ENCODE measurements at regions not wholly inside any gene's neighbourhood (a gene's known extent, or its start where the extent isn't known, plus 50 kb on each side); places are given as distances from the start of the nearest gene placed in this dataset.

DNA sequence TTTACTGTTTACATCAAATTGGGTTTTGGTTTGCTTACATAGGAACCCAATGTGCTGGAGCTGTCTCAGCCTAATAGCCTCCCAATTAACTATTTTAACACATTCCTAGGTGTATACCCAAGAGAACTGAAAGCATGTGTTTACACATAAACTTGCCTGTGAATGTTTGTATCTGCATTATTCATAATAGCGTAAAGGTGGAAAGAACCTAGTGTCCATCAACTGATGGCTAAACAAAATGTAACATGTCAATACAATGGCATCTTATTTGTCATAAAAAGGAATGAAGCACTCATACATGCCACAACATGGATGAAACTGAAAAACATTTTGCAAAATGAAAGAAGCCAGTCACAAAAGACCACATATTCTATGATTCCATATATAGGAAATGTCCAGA, 160.6 kb upstream of the EEPD1 start:
- ATAC-seq (no peak), DNase-seq (no peak)
- intact Hi-C loops (cut with DNase I, micrococcal nuclease): no loop called here

DNA sequence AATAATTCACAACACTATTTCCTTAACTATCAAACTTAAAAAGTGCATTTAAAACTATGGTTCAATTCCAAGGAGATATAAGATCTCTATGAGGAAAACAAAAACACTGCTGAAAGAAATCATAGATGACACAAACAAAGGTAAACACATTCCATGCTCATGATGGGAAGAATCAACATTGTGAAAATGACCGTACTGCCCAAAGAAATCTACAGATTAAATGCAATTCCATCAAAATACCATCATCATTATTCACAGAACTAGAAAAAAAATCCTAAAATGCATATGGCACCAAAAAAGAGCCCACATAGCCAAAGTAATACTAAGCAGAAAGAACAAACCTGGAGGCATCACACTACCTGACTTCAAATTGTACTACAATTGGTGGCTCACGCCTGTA, 159.9 kb upstream of the EEPD1 start:
- no peak for ATAC-seq
- intact Hi-C loops (cut with DNase I, micrococcal nuclease): no loop called here
- DNase-seq: no peak

DNA sequence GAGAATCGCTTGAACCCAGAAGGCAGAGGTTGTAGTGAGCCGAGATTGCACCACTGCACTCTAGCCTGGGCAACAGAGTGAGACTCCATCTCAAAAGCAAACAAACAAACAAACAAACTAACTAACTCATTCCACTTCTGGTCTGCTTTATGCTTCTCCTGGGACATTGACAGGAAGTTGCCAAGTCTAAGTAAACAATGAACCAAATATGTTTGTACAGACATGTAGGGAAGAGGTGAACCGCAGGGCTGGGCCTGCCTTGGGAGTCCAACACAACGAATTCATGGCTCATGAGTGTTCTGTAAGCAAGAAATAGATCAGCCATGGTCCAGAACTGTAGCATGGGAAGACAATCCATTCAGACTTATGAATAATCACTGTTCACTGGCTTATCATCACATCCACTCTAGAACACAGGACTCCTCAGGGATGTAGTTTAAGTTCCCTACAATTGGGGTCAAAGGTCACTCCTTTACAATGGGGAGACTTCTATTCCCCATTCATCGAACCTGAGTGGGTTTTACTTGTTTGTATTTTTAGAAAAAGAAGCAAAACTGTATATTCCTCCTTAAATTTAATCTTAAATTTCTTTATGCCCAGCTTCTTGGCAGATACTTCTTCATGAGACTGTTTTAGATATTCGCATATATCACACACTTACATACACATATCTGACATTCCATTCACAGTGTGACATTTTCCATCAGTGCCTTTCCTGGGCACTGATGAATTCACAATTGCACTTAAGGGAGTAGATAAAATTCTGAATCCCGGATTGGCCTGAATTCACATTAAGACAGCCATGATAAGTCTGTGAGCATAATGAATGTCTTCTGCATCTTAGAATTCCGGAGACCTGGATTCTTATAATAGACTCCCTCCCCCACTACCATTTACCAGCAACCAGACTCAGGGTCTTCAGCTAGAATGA, 159.1 kb upstream of the EEPD1 start:
- intact Hi-C loops (cut with DNase I, micrococcal nuclease): no loop called here
- ATAC-seq: peak; percentile 92
- peak in 1 of 2 donors; percentile 43 for DNase-seq

DNA sequence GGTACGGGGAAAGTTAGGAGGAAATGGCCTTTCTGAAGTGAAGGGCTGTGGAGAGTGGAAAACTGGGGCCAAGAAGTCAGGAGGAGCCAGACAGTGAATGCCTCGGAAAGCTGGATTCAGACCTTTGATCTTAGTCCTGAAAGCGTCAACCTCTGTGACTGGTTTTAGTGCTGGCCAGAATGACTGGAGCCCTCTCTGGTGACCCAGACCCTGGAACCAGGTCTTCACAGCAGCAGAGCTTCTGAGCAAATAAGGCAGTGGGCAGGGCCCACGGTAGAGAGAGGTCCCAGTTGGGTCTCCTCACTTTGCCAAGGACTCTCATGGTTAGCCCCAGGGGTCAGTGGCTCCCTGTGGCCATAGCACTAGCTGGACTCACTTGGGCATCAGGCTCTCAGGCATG, 157.7 kb upstream of the EEPD1 start:
- intact Hi-C loops (cut with DNase I, micrococcal nuclease): no loop called here
- ATAC-seq (no peak), DNase-seq (no peak)

DNA sequence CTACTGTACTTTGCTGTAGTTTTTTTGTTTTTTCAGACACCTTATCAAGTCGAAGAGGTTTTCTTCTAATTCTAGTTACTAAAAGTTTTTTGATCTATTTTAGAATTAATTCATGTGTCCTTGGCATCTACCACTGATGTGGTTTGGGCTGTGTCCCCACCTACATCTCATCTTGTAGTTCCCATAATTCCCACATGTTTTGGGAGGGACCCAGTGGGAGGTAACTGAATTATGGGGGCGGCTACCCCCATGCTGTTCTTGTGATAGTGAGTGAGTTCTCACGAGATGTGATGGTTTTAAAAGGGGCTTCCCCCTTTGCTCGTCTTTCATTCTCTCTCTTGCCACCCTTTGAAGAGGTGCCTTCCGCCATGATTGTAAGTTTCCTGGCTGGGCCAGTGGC, 154.6 kb upstream of the EEPD1 start:
- no peak for ATAC-seq
- intact Hi-C loops (cut with DNase I, micrococcal nuclease): no loop called here
- DNase-seq: no peak

DNA sequence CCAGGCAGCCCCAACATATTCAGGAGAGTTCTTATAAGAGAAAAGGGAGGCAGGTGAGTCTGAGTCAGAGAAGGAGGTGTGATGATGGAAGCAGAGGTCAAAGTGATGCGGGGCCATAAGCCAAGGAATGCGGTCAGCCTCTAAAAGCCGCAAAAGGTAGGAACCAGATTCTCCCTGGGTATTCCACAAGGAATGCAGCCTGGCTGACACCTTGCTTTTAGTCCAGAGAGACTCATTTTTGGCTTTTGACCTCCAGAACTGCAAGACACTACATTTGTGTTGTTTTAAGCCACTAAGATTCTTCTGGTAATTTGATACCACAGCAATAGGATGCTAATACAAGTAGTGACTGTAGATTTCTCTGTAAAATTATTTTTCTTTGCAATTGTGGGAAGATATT, 151.5 kb upstream of the EEPD1 start:
- intact Hi-C loops (cut with DNase I, micrococcal nuclease): no loop called here
- ATAC-seq: no peak
- no peak for DNase-seq

DNA sequence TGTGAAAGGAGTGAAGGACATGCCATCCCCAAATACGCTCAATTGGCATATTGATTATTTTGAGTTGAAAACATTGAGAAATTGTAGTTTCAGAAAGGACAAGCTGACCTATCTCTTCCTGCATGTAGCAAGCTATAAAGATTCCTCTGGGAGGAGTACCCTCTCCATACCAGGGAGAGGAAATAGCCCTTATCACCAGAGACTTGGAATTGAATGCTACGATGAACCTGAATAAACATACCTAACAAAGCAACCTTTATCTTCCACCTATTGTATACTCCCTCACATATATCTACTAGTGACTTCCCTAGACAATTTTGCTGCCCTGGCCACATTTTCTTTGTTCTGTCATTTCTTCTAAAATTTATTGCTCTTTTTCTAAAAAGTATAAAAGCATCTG, 150.2 kb upstream of the EEPD1 start:
- intact Hi-C loops (cut with DNase I, micrococcal nuclease): no loop called here
- DNase-seq: no peak
- ATAC-seq: peak; percentile 72

DNA sequence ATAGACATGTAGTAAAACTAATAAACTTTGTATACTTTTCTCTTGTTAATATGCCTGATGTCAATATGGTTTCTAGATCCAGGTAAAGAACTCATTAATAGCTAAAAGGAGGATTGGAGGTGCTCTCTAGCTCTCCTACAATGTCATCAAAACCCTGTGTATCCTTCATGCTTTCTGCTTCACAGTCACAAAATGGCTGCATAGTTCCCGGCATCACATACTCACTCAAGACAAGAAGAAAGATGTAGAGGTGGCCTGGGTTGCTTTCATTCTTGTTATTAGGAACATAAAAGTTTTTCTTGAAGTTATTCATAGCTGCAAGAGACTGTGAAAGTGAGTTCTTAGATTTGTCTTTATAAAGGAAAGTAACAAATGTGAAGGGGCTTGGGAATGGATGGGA, 149.7 kb upstream of the EEPD1 start:
- DNase-seq: no peak
- no peak for ATAC-seq
- intact Hi-C loops (cut with DNase I, micrococcal nuclease): no loop called here

DNA sequence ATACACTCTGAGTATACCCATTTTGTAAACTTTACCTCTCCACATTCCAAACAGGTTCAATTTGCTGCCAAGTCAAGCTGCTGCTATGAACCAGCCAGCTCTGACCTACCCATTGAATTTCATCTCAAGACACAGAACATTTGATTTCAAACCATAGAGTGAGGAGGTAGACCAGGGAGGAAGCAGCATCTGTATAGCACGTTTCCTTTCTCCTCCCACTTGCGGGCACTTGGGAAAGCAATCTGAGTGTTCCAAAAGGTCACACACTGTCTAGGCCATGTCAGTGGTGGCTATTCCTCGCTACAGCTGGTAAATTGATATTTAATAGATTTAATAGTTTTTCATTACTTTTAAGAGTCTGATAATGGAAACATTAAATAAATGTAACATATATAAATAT, 147.8 kb upstream of the EEPD1 start:
- ATAC-seq (no peak), DNase-seq (no peak)
- intact Hi-C loops (cut with DNase I, micrococcal nuclease): no loop called here

DNA sequence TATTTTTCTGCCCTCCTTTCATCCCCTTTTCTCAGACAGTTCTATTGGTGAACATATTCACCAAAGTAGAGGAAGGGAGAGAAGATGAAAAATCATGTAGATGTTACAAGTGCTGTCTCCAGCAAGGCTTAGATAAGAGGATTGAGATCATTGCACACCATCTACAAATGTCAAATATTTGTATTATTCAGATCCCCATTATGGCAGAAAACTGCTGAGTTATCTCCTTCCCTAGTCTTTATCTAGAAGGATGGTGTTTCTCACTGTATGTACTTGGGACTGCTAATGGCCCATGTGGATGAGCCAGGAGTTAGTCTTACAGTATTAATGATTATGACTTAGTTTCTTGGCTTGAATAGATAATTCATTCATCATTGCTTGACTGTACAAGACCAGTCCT, 147.2 kb upstream of the EEPD1 start:
- ATAC-seq (no peak), DNase-seq (no peak)
- intact Hi-C loops (cut with DNase I, micrococcal nuclease): no loop called here

DNA sequence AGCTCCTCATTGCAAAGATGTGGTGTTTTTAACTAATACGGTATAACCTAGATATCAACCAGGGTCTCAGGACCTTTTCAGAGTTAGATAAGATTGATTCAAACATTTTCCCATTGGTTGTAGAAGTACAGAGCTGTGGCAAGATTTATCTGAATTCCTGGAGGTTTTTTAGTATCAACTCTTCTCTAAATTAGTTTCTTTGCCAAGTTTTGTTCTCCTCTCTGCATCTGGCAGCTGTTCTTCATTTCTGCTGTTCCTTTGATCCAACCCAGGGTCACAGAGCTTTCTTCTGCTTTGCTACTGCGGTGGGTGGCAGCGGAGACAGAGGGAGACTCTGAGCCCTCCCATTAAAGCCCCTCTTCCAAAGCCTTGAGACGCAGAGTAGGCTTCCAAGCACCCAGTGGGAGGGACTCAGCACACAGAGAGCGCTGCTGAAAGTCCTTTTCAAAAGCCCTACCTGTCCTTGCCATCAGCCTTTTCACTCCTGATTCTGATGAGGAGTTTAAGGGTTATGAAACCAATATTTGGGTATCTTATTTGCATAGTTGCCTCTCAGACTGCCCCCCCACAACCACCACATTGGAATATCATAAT, 146.3 kb upstream of the EEPD1 start:
- no peak for ATAC-seq
- DNase-seq: no peak
- intact Hi-C loops (cut with DNase I, micrococcal nuclease): no loop called here

DNA sequence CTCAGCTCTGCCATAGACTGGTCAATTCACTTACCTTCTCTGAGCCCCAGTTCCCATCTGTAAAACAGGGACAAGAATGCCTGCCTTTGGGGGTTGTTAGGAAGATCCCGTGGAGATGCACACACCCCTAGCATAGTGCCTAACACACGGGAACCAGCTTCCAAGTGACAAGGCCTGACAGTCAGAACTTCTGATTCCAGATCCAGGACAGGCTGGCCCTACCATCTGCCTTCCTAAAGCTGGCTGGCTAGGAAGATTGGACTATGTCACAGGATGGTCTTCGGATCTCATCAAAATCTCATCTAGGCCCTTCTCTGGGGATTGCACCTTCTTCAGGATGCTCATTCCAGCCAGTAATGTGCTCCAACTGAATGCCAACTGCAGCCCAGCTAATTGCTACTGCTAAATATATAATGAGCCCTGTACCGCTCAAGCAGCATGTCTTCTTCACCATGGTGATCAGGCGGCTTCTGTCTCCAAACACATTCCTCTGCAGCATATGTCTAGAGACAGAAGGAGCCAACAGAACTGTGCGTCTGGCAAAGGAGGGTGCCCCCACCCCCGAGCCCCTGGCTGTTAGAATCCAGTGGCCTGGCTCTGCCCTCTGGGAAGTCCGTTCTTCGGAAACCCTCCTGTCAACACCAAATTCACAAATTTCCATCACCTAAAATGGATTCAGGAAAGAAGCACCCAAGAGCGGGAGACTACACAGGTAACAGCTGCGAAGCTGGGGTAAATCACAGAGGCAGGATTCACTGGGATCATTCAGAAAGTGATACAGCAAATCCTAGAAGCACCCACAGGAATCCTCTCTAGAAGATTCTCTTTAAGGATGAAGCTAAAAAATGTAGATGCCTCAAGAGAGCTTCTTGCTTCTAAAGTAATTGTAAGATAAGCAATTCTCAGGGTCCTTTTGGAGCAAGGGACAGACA, 142.1 kb upstream of the EEPD1 start:
- DNase-seq (no peak), ATAC-seq (no peak)
- intact Hi-C loops (cut with DNase I, micrococcal nuclease): no loop called here

DNA sequence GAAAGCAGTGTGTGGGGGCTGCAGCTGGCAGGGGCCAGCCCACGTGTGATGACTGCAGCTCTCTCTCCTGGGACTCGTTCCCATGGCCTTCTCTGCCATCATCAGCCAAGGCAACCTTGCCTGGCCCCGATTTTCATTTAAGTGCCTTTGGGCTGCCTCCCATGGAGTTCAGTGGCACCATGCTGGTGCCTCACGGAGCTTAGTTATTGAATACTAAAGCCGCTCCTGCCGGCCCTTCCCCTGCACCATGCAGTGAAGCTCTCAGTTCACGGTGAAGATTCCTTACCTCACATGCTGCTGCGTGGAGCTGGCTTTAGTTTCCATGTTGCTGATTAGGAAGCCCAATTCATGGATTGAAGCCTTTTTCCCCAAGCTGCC, 141.5 kb upstream of the EEPD1 start:
- ATAC-seq (no peak), DNase-seq (no peak)
- intact Hi-C loops (cut with DNase I, micrococcal nuclease): no loop called here

DNA sequence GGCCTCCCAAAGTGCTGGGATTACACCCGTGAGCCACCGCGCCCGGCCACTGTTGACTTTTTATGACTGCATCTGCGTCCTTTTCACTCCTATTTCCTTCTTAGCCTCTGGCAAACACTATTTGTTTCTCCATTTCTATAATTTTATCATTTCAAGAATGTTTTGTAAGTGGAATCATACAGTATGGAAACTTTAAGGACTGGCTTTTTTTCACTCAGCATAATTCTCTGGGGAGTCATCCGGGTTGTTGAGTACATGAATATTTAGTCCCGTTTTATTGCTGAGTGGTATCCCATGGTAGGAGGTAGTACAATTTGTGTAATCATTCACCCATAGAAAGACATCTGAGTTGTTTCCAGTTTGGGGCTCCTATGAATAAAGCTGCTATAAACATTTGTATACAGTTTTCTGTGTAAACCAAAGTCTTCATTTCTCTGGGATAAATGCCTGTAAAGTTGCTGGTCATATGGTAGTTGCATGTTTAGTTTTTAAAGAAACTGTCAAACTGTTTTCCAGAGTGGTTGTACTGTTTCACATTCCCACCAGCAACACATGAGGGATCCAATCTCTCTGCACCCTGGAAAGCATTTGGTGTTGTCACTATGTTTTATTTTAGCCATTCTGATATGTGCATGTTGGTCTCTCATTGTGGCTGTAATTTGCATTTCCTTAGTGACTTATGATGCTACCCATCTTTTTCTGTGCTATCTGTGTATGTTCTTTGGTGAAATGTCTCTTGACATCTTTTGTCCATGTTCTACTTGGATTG, 139.6 kb upstream of the EEPD1 start:
- ATAC-seq (peak; percentile 36), DNase-seq (peak in 1 of 2 donors; percentile 19)
- intact Hi-C loops (cut with DNase I, micrococcal nuclease): no loop called here

DNA sequence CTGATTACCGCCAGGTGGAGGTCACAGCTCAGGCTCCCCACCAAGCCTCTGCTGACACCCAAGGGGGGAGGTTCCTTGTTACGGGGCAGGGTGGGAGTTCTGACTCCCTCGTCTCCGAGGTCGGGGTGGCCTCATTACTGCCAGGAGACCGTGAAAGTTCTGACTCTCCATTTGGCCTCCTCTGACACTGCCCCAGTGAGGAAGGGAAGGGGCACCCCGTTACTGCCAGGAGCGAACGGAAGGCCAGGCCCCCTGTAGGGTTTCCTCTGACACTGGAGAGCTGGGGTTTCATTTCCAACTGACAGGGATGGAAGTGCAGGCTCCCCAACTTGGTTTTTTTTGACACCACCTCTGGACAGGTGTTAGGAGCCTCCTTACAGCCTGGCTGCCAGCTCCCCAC, 138.1 kb upstream of the EEPD1 start:
- no peak for DNase-seq
- no peak for ATAC-seq
- intact Hi-C loops (cut with DNase I, micrococcal nuclease): no loop called here

DNA sequence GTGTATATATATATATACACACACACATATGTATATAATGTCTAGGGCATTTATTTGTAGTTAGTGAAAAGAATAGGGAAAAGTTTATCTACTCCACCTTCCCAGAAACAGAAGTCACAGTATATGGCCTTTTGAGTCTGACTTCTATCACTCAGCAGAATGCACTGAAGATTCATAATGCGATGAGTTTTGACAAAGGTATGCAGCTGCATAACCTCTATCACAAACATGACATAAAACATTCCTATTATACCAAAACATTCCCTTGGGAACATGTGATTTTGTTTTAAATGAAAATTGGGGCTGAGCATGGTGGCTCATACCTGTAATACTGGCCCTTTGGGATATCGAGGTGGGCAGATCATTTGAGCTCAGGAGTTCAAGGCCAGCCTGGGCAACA, 137.3 kb upstream of the EEPD1 start:
- DNase-seq (no peak), ATAC-seq (no peak)
- intact Hi-C loops (cut with DNase I, micrococcal nuclease): no loop called here

DNA sequence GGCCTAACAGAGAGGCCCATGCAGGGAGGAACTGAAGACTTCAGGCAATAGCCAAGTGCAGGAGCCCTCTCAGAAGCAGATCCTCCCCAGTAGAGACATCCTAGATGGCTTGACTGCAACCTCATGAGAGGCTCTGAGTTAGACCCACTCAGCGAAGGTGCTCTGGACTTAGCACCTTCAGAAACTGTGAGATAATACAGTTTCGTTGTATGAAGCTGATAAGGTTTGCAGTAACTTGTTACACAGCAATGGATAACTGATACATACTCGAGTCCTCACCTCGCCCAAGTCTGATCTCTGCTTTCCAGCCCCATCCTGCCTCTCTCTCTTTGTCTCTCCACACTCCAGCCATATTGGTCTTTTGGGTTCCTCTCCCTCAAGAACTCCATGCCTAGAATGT, 136.4 kb upstream of the EEPD1 start:
- no peak for DNase-seq
- intact Hi-C loops (cut with DNase I, micrococcal nuclease): no loop called here
- no peak for ATAC-seq

DNA sequence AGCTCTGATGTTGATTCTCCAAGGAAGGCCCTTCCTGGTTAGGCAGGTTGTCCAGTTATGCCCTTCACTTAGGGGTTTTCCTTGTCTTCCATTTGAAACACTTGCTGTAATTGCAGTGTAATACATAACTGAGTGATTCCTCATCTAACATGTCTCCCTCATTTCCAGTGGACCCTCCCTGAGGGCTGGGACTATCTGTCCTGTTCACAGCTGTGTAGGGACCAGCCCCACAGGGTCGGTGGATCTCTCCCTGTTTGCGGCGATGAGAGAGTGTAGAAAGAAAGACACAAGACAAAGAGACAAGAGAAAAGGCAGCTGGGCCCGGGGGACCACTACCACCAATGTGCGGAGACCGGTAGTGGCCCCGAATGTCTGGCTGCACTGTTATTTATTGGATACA, 135.9 kb upstream of the EEPD1 start:
- intact Hi-C loops (cut with DNase I, micrococcal nuclease): no loop called here
- DNase-seq: no peak
- ATAC-seq: no peak

DNA sequence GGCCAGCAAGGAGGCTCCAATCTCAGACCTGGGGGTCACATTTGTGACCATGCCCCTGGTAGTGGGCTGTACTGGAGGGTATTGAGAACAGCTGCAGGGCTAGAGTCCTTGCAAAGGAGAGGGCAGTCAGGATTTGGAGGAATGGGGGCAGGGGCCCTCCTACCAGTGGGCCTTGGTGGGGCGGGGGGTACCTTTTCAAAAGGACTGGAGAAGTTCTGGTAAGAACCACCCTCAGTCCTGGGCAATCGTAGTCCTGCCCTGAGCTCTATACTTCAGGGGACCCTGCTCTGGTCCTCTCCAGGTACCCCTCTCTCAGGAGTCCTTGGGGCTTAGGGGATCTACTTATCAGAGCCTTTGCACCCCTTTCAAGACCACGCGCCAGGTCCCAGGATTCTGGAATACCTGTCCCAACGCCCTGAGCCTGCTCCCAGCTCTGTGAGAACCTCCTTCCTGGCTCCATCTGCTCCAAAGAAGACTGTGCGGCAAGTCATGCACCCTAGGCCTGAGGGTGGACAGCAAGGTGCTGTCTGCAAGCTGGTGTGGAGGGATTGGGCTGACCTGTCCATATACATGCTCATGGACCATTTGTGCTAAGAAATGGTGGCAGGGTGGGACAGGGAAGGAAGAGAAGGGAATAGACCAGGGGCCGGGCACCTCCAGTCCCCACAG, 134.1 kb upstream of the EEPD1 start:
- ATAC-seq: no peak
- DNase-seq: no peak
- intact Hi-C loops (cut with DNase I, micrococcal nuclease): no loop called here
